ENCODE measurements at regions not wholly inside any gene's neighbourhood (a gene's known extent, or its start where the extent isn't known, plus 50 kb on each side); places are given as distances from the start of the nearest gene placed in this dataset.

DNA sequence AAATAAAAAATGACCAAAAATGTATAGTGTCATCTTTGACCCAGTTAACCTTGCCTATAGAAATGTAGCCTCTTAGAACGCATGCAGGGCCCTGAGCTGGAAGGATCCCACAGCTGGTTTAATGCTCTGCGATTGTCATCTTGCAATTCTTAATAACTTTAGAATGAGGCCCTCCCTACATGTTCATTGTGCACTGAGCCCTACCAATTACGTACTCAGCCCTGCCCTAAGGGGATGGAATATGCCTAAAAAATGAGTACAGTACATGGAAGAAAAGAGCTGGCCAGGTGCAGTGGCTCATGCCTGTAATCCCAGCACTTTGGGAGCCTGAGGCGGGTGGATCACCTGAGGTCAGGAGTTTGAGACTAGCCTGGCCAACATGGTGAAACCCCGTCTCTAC, 57.8 kb upstream of the BCAR3 start:
- H3K9me3 Mint-ChIP-seq: peaks cover 6% of the 10 kb centered on the region
- peaks cover 3% of the 10 kb centered on the region for H3K27me3 Mint-ChIP-seq (ENCODE audit: low read depth, poor library complexity)
- DNase-seq: no peak
- H3K4me1 Mint-ChIP-seq: peaks cover 38% of the 10 kb centered on the region
- TF ChIP-seq, protein P1, sequence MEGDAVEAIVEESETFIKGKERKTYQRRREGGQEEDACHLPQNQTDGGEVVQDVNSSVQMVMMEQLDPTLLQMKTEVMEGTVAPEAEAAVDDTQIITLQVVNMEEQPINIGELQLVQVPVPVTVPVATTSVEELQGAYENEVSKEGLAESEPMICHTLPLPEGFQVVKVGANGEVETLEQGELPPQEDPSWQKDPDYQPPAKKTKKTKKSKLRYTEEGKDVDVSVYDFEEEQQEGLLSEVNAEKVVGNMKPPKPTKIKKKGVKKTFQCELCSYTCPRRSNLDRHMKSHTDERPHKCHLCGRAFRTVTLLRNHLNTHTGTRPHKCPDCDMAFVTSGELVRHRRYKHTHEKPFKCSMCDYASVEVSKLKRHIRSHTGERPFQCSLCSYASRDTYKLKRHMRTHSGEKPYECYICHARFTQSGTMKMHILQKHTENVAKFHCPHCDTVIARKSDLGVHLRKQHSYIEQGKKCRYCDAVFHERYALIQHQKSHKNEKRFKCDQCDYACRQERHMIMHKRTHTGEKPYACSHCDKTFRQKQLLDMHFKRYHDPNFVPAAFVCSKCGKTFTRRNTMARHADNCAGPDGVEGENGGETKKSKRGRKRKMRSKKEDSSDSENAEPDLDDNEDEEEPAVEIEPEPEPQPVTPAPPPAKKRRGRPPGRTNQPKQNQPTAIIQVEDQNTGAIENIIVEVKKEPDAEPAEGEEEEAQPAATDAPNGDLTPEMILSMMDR (IDR thresholded peaks at IDR 0.05): no peak
- H3K27ac Mint-ChIP-seq: no peak overlapping the region
- no peak overlapping the region for H3K4me3 Mint-ChIP-seq
- peaks cover 5% of the 10 kb centered on the region for H3K36me3 Mint-ChIP-seq (ENCODE audit: low read depth)

DNA sequence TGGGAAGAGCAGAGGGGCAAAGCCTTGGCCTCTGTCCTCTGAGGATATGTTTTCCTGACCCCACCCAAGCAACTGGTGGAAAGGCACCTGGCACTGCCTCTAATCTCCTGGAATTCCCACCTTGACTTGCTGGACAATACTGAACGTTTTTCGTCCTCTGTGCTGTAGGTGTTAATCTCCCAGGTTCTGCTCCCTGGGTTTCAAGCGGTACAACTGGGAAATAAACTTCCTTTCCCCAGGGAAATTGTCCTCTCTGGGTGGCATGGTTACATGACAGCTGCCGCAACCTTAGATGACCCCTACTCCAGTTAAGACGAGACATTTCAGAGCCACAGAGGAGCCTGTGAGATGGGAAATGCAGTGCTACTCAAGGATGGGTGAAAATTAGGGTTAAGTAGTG, 57.3 kb upstream of the BCAR3 start:
- peaks cover 3% of the 10 kb centered on the region for H3K27me3 Mint-ChIP-seq (ENCODE audit: low read depth, poor library complexity)
- H3K4me1 Mint-ChIP-seq: peaks cover 39% of the 10 kb centered on the region
- H3K36me3 Mint-ChIP-seq (ENCODE audit: low read depth): peaks cover 5% of the 10 kb centered on the region
- no peak overlapping the region for H3K4me3 Mint-ChIP-seq
- TF ChIP-seq, protein P1 (IDR thresholded peaks at IDR 0.05): no peak
- peaks cover 6% of the 10 kb centered on the region for H3K9me3 Mint-ChIP-seq
- DNase-seq: no peak
- H3K27ac Mint-ChIP-seq: no peak overlapping the region

DNA sequence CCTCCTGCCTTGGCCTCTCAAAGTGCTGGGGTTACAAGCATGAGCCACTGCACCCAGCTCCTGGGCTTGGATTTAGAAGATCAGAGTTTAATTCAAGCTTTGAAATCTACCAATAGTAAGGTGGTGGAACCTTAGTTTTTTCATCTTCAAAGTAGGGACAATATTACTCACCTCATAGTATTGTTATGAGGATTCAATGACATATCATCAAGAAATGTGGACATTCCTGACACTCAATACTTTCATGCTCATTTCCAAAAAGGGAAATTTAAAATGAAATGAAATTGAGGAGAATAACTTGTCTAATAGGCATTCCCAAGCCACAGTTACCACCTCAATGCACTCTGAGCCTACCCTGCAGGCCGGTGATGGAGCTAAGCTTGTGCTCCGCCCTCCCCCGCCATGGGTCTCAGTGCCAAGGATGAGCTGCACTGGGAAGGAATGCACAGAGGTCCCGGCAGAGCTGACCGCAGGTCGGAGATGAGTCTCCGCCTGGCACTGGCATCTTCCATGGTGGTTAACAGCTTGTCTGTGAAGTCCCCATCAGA, 56.5 kb upstream of the BCAR3 start:
- H3K4me3 Mint-ChIP-seq: no peak overlapping the region
- TF ChIP-seq, protein P1 (IDR thresholded peaks at IDR 0.05): no peak
- peaks cover 6% of the 10 kb centered on the region for H3K9me3 Mint-ChIP-seq
- peaks cover 3% of the 10 kb centered on the region for H3K27me3 Mint-ChIP-seq (ENCODE audit: low read depth, poor library complexity)
- peaks cover 41% of the 10 kb centered on the region for H3K4me1 Mint-ChIP-seq
- DNase-seq: no peak
- H3K27ac Mint-ChIP-seq: no peak overlapping the region
- peaks cover 5% of the 10 kb centered on the region for H3K36me3 Mint-ChIP-seq (ENCODE audit: low read depth)

DNA sequence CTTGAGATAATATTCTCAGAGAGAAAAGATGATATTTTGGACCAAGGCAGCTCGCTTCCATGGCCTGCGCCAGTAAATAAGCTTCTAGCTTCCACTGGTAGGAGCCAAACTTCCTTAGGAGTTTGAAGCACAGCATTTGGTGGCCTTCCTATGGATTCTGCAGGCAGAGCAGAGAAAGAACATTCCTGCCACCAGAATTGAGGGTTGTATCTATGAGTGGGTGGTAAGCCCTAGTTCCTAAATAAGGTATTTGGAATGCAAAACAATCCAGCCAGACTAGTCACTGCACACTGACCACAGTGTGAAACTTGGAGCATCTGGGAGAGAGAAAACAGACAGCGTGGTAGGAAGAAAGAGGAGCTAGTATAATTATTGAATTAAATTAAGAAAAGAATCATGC, 54.1 kb upstream of the BCAR3 start:
- Mint-ChIP-seq H3K36me3 (ENCODE audit: low read depth) (peaks cover 5% of the 10 kb centered on the region), H3K27me3 (ENCODE audit: low read depth, poor library complexity) (peaks cover 3% of the 10 kb centered on the region), H3K4me3 (no peak overlapping the region), H3K4me1 (peaks cover 55% of the 10 kb centered on the region), H3K9me3 (peaks cover 6% of the 10 kb centered on the region), H3K27ac (no peak overlapping the region)
- TF ChIP-seq, protein P1 (IDR thresholded peaks at IDR 0.05): no peak
- no peak for DNase-seq

DNA sequence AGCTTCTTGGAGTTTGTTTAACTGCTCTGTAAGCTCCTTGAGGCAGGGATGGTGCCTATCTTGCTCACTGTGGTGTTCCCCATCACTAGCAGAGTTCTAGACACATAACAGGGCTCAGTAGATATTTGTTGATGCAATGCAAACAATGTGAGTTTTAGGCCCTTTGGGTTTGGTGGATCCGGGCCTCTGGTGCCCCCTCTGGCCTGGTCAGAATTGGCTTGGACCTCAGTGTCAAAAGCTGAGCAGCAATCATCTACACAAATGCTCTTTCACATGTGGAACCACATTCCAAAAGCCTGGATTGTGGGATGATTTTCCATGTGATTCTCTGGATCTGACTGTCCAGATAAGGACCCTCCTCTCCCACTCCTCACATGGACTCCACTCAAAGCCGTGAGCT, 53.4 kb upstream of the BCAR3 start:
- Mint-ChIP-seq H3K4me3 (no peak overlapping the region), H3K9me3 (peaks cover 6% of the 10 kb centered on the region), H3K27me3 (ENCODE audit: low read depth, poor library complexity) (peaks cover 3% of the 10 kb centered on the region), H3K27ac (no peak overlapping the region), H3K4me1 (peaks cover 55% of the 10 kb centered on the region), H3K36me3 (ENCODE audit: low read depth) (peaks cover 5% of the 10 kb centered on the region)
- TF ChIP-seq, protein P1 (IDR thresholded peaks at IDR 0.05): no peak
- DNase-seq: no peak

DNA sequence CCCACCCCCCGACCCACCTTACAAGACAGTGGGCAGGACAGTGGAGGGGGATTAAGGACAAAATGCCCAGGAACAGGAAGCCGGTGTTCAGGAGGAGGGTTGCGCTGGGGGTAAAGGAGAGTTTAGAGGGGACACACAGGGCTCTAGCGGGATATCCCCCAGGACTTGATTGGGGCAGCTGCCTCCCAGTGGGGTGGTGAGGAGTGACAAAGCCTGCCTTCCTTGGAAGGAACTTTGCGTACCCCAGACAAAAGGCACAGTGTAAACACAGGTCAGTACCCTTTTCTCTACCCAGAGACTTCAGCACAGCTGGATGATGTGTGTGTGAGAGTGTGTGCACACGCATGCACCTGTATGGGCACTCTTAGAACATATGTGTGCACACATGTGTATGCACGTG, 51.7 kb upstream of the BCAR3 start:
- Mint-ChIP-seq H3K4me3 (no peak overlapping the region), H3K36me3 (ENCODE audit: low read depth) (peaks cover 5% of the 10 kb centered on the region), H3K27ac (peak overlapping the region; percentile 18), H3K9me3 (peaks cover 6% of the 10 kb centered on the region), H3K27me3 (ENCODE audit: low read depth, poor library complexity) (peaks cover 3% of the 10 kb centered on the region), H3K4me1 (peaks cover 49% of the 10 kb centered on the region)
- no peak for DNase-seq
- TF ChIP-seq, protein P1 (IDR thresholded peaks at IDR 0.05): no peak
